Body of pancreas (tissue), 4 donors: ENCODE measurements at regions not wholly inside any gene's neighbourhood (a gene's known extent, or its start where the extent isn't known, plus 50 kb on each side); places are given as distances from the start of the nearest gene placed in this dataset.

Experiments used
- ATAC-seq: fragments of 150-250 bp; one replicate; pipeline ENCODE4 v1.9.1; 2016
- DNase-seq, 4 donors: peaks; one replicate each; pipeline ENCODE4 v3.0.0-alpha.2; 2019
- H3K27ac ChIP-seq, 4 donors: fragments of 200-600 bp; sonication (generic); 1 replicate in 3 of 4; 2 replicates in 1 of 4; pipeline versions ENCODE4 v1.5.1 to v1.6.1; 2016 to 2019; ENCODE audit warnings: mild to moderate bottlenecking in 1 of 4, mixed read lengths in 1 of 4, moderate library complexity in 1 of 4
- H3K27me3 ChIP-seq, 2 donors: fragments of 200-600 bp; sonication (generic); one replicate each; pipeline ENCODE4 v1.6.0; 2016; ENCODE audit warnings: mild to moderate bottlenecking in 1 of 2
- H3K36me3 ChIP-seq, 2 donors: fragments of 200-600 bp; sonication (generic); replicated peaks in 1 of 2; 2 replicates each; pipeline ENCODE4 v1.5.1; 2016; ENCODE audit warnings: low read depth in 2 of 2; ENCODE audit not compliant: insufficient read depth in 1 of 2
- H3K4me1 ChIP-seq: fragments of 200-600 bp; sonication (generic); one replicate; pipeline ENCODE4 v1.6.0; 2016
- H3K4me3 ChIP-seq, 2 donors: fragments of 200-600 bp; sonication (generic); 1 replicate in 1 of 2; 2 replicates in 1 of 2; pipeline ENCODE4 v1.5.1; 2016 to 2019
- H3K9me3 ChIP-seq, 3 donors: fragments of 200-600 bp; sonication (generic); 1 replicate in 2 of 3; 2 replicates in 1 of 3; pipeline ENCODE4 v1.5.1; 2016
- CTCF ChIP-seq, 7 experiments: fragments of 450-650 bp in 4 of 7; fragments of 200-600 bp in 3 of 7; sonication (generic) in 3 of 7; IDR thresholded peaks; one replicate each; pipeline ENCODE4 v1.5.1; 2016 to 2019; ENCODE audit warnings: antibody characterized with exemption in 7 of 7
- POLR2A ChIP-seq, 3 donors: fragments of 450-650 bp; IDR thresholded peaks; one replicate each; pipeline ENCODE4 v1.6.1; 2016; ENCODE audit warnings: antibody characterized with exemption in 3 of 3, mild to moderate bottlenecking in 2 of 3
- WGBS, 2 donors: methylation state at CpG; one replicate each; pipeline ENCODE4 v1.1.5; 2017; 5-methylcytosine and 5-hydroxymethylcytosine counted together
- intact Hi-C: fragments of 100-400 bp; cut with DNase I; formaldehyde crosslinking; loops from one replicate; pipeline ENCODE4 v1.15.1; 2023

- H3K9me3 ChIP-seq, result no peaks in the 10 kb centered on the region
- ATAC-seq (no peak), DNase-seq (no peak)
- TF ChIP-seq POLR2A (IDR thresholded peaks at IDR 0.05) (no peak), CTCF (IDR thresholded peaks at IDR 0.05) (no peak)
- H3K36me3 ChIP-seq, result no peaks in the 10 kb centered on the region
- no peak overlapping the region for H3K4me3 ChIP-seq
- H3K27me3 ChIP-seq, result no peaks in the 10 kb centered on the region
- intact Hi-C loops, result no loop called here
- WGBS, 2 donors, result 85 to 91% methylated on average over 27 of the region's 27 CpGs
- peaks cover 49% of the 10 kb centered on the region for H3K4me1 ChIP-seq
- no peak overlapping the region for H3K27ac ChIP-seq
Measured at GRCh38 chr13:40187841-40188591, 478.4 kb downstream of the FOXO1 start.

DNA sequence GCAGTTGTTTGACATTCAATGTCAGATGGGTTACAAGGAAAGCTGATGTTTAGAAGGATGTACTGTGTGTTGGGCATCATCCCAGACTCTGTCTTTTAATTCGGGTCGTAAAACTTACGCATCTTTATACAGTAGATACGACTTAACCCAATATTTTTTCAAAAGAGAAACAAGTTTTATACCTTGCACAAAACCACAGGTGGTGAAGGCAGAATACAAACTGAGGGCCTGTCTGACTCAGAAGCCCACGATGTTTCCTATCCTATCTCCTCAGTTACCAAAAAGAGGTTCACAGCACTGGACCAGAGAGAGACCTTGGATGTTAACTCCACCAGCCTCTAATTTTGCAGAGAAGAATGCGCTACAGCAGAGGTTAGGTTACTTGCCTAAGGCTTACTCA is 477.0 kb downstream of the FOXO1 start:
- peak overlapping the region in 1 of 4 donors; percentile 3 for H3K27ac ChIP-seq
- H3K4me3 ChIP-seq, result no peak overlapping the region
- intact Hi-C loops, result no loop called here
- ATAC-seq, result no peak
- DNase-seq, result no peak
- TF ChIP-seq POLR2A (IDR thresholded peaks at IDR 0.05) (no peak), CTCF (IDR thresholded peaks at IDR 0.05) (no peak)
- WGBS, 2 donors, result 96% methylated on average over 6 of the region's 6 CpGs
- no peaks in the 10 kb centered on the region for H3K36me3 ChIP-seq
- peaks cover 35% of the 10 kb centered on the region for H3K4me1 ChIP-seq
- no peaks in the 10 kb centered on the region for H3K27me3 ChIP-seq
- H3K9me3 ChIP-seq, result no peaks in the 10 kb centered on the region

GRCh38 chr13:40189898-40190630 is 476.4 kb downstream of the FOXO1 start:
- no peak for TF ChIP-seq CTCF (IDR thresholded peaks at IDR 0.05)
- no peak for TF ChIP-seq POLR2A (IDR thresholded peaks at IDR 0.05)
- no peaks in the 10 kb centered on the region for H3K36me3 ChIP-seq
- no peaks in the 10 kb centered on the region for H3K27me3 ChIP-seq
- H3K4me1 ChIP-seq, result peaks cover 29% of the 10 kb centered on the region
- peak overlapping the region; percentile 14 to 66 (median 50) for H3K27ac ChIP-seq
- 76 to 80% methylated on average over 6 of the region's 6 CpGs for WGBS, 2 donors
- no peak for DNase-seq
- no peak overlapping the region for H3K4me3 ChIP-seq
- ATAC-seq, result no peak
- intact Hi-C loops, result no loop called here
- no peaks in the 10 kb centered on the region for H3K9me3 ChIP-seq

- intact Hi-C loops, result no loop called here
- Histone ChIP-seq H3K36me3 (no peaks in the 10 kb centered on the region), H3K4me1 (peaks cover 24% of the 10 kb centered on the region), H3K27me3 (no peaks in the 10 kb centered on the region), H3K9me3 (no peaks in the 10 kb centered on the region), H3K4me3 (no peak overlapping the region), H3K27ac (peak overlapping the region; percentile 14 to 66 (median 50))
- WGBS, 2 donors, result 26 to 34% methylated on average over 5 of the region's 5 CpGs
- DNase-seq, result peak in 3 of 4 donors; percentile 47 to 67 (median 53)
- ATAC-seq, result peak; percentile 42
- TF ChIP-seq CTCF (IDR thresholded peaks at IDR 0.05) (peak in 1 of 7 experiments; percentile 5), POLR2A (IDR thresholded peaks at IDR 0.05) (no peak)
Measured at GRCh38 chr13:40190641-40191100, 475.8 kb downstream of the FOXO1 start.
